ENCODE measurements at regions not wholly inside any gene's neighbourhood (a gene's known extent, or its start where the extent isn't known, plus 50 kb on each side); places are given as distances from the start of the nearest gene placed in this dataset.

- DNase-seq (ENCODE audit: low read depth in 1 of 2, low spot score in 1 of 2): no peak
These were observed 1018.5 kb upstream of the PHF14 start for GRCh38 chr7:9955138-9955537.

- no peak for DNase-seq (ENCODE audit: low read depth in 1 of 2, low spot score in 1 of 2)
These were observed 1015.2 kb upstream of the PHF14 start for GRCh38 chr7:9958486-9958885.

GRCh38 chr7:9960460-9960859, 1013.2 kb upstream of the PHF14 start:
- no peak for DNase-seq (ENCODE audit: low read depth in 1 of 2, low spot score in 1 of 2)

GRCh38 chr7:9961161-9961922, 1012.3 kb upstream of the PHF14 start:
- DNase-seq (ENCODE audit: low read depth in 1 of 2, low spot score in 1 of 2): no peak

- DNase-seq (ENCODE audit: low read depth in 1 of 2, low spot score in 1 of 2): no peak
These were observed 1010.9 kb upstream of the PHF14 start for GRCh38 chr7:9962742-9963141.

GRCh38 chr7:9978106-9979064, 995.3 kb upstream of the PHF14 start:
- no peak for DNase-seq (ENCODE audit: low read depth in 1 of 2, low spot score in 1 of 2)

- no peak for DNase-seq (ENCODE audit: low read depth in 1 of 2, low spot score in 1 of 2)
These were observed 991.8 kb upstream of the PHF14 start for GRCh38 chr7:9981742-9982349.

- no peak for DNase-seq (ENCODE audit: low read depth in 1 of 2, low spot score in 1 of 2)
These were observed 990.6 kb upstream of the PHF14 start for GRCh38 chr7:9983048-9983447.

GRCh38 chr7:10015687-10016086, 958.0 kb upstream of the PHF14 start:
- DNase-seq (ENCODE audit: low read depth in 1 of 2, low spot score in 1 of 2): no peak

- no peak for DNase-seq (ENCODE audit: low read depth in 1 of 2, low spot score in 1 of 2)
These were observed 951.2 kb upstream of the PHF14 start for GRCh38 chr7:10022480-10022879.

GRCh38 chr7:10022957-10023356, 950.7 kb upstream of the PHF14 start:
- DNase-seq (ENCODE audit: low read depth in 1 of 2, low spot score in 1 of 2): no peak

GRCh38 chr7:10034843-10035556, 938.7 kb upstream of the PHF14 start:
- DNase-seq (ENCODE audit: low read depth in 1 of 2, low spot score in 1 of 2): no peak

- no peak for DNase-seq (ENCODE audit: low read depth in 1 of 2, low spot score in 1 of 2)
These were observed 937.0 kb upstream of the PHF14 start for GRCh38 chr7:10036693-10037092.

GRCh38 chr7:10038351-10038750, 935.3 kb upstream of the PHF14 start:
- no peak for DNase-seq (ENCODE audit: low read depth in 1 of 2, low spot score in 1 of 2)

GRCh38 chr7:10040674-10041073, 933.0 kb upstream of the PHF14 start:
- DNase-seq (ENCODE audit: low read depth in 1 of 2, low spot score in 1 of 2): no peak

GRCh38 chr7:10070899-10071298, 902.8 kb upstream of the PHF14 start:
- no peak for DNase-seq (ENCODE audit: low read depth in 1 of 2, low spot score in 1 of 2)

GRCh38 chr7:10075866-10076265, 897.8 kb upstream of the PHF14 start:
- DNase-seq (ENCODE audit: low read depth in 1 of 2, low spot score in 1 of 2): no peak

GRCh38 chr7:10076660-10077300, 896.9 kb upstream of the PHF14 start:
- DNase-seq (ENCODE audit: low read depth in 1 of 2, low spot score in 1 of 2): no peak

GRCh38 chr7:10079572-10079971, 894.1 kb upstream of the PHF14 start:
- no peak for DNase-seq (ENCODE audit: low read depth in 1 of 2, low spot score in 1 of 2)

- DNase-seq (ENCODE audit: low read depth in 1 of 2, low spot score in 1 of 2): no peak
These were observed 890.8 kb upstream of the PHF14 start for GRCh38 chr7:10082896-10083295.

GRCh38 chr7:10083766-10084165, 889.9 kb upstream of the PHF14 start:
- no peak for DNase-seq (ENCODE audit: low read depth in 1 of 2, low spot score in 1 of 2)

All from activated CD4-positive, alpha-beta T cell treated with anti-CD3 and anti-CD28 coated beads, Interleukin-2, amount 50 U/mL, for 24 hours (primary cell).